ENCODE measurements at regions not wholly inside any gene's neighbourhood (a gene's known extent, or its start where the extent isn't known, plus 50 kb on each side); places are given as distances from the start of the nearest gene placed in this dataset.

GRCh38 chr6:126581316-126581715, 241.4 kb downstream of the CENPW start:
- no peak for TF ChIP-seq CTCF (conservative IDR thresholded peaks at IDR 0.05; ENCODE audit: low read length)
- no peak for TF ChIP-seq EZH2phosphoT487 (IDR thresholded peaks at IDR 0.05; ENCODE audit: borderline replicate concordance)
